SK-N-SH (cell line): ENCODE measurements at regions not wholly inside any gene's neighbourhood (a gene's known extent, or its start where the extent isn't known, plus 50 kb on each side); places are given as distances from the start of the nearest gene placed in this dataset.

ENCODE experiments used
- CTCF ChIA-PET: fragments of 300-600, 350-600 bp; formaldehyde crosslinking; extraction: SDS; loops from one replicate; lab custom pipeline; 2021; lab: Yijun Ruan, JAX
- POLR2A ChIA-PET: fragments of 350-600 bp; sonication (Branson Sonifier 250); formaldehyde crosslinking; extraction: SDS; loops from one replicate; lab custom pipeline; 2020; ENCODE audit warnings: antibody characterized with exemption, inconsistent platforms; lab: Yijun Ruan, JAX
- DNase-seq: peaks from one replicate; pipeline ENCODE4 v3.0.0; 2012
- H2AFZ ChIP-seq: fragments of 200-600 bp; sonication (generic); 2 replicates; pipeline ENCODE4 v1.8.1; 2016; ENCODE audit warnings: antibody characterized with exemption, mild to moderate bottlenecking, low read depth
- H3F3A ChIP-seq: fragments of 200-600 bp; sonication (generic); replicated peaks from 2 replicates; pipeline ENCODE3; 2016; ENCODE audit warnings: antibody characterized with exemption, mild to moderate bottlenecking; ENCODE audit not compliant: insufficient read depth
- H3K27ac ChIP-seq, 2 experiments: fragments of 200-500 bp in 1 of 2; fragments of 200-600 bp in 1 of 2; sonication (Bioruptor generic) in 1 of 2; sonication (generic), shearing (Covaris generic) in 1 of 2; 2 replicates each; pipeline versions ENCODE4 v1.5.1 to v1.6.1; 2014 to 2016; ENCODE audit warnings: low read depth in 2 of 2, inconsistent platforms in 1 of 2, low read length in 1 of 2, mild to moderate bottlenecking in 1 of 2, mixed read lengths in 1 of 2
- H3K27me3 ChIP-seq: fragments of 200-600 bp; sonication (generic), shearing (Covaris generic); 2 replicates; pipeline ENCODE4 v1.6.1; 2016; ENCODE audit warnings: mixed run types; ENCODE audit not compliant: insufficient read depth
- H3K36me3 ChIP-seq, 2 experiments: fragments of 200-500 bp in 1 of 2; fragments of 200-600 bp in 1 of 2; sonication (Bioruptor generic) in 1 of 2; sonication (generic) in 1 of 2; replicated peaks in 1 of 2; 2 replicates each; pipeline versions ENCODE3 to v1.5.1; 2014 to 2016; ENCODE audit warnings: low read length in 1 of 2, mild to moderate bottlenecking in 1 of 2; ENCODE audit not compliant: insufficient read depth in 2 of 2, control insufficient read depth in 1 of 2
- H3K4me1 ChIP-seq, 2 experiments: fragments of 200-500 bp in 1 of 2; fragments of 200-600 bp in 1 of 2; sonication (Bioruptor generic) in 1 of 2; sonication (generic), shearing (Covaris generic) in 1 of 2; 2 replicates each; pipeline versions ENCODE4 v1.5.1 to v1.6.1; 2014 to 2016; ENCODE audit warnings: low read depth in 1 of 2, low read length in 1 of 2, mixed run types in 1 of 2; ENCODE audit not compliant: insufficient read depth in 2 of 2, control insufficient read depth in 1 of 2
- H3K4me2 ChIP-seq: fragments of 200-600 bp; sonication (generic), shearing (Covaris generic); 2 replicates; pipeline ENCODE4 v1.6.1; 2017; ENCODE audit warnings: mixed run types
- H3K4me3 ChIP-seq, 2 experiments: fragments of 200-500 bp in 1 of 2; fragments of 200-600 bp in 1 of 2; sonication (Bioruptor generic) in 1 of 2; sonication (generic), shearing (Covaris generic) in 1 of 2; 2 replicates each; pipeline versions ENCODE4 v1.5.1 to v1.8.1; 2014 to 2016; ENCODE audit warnings: low read depth in 2 of 2, inconsistent platforms in 1 of 2, low read length in 1 of 2, mild to moderate bottlenecking in 1 of 2, mixed read lengths in 1 of 2, moderate library complexity in 1 of 2
- H3K79me2 ChIP-seq: fragments of 200-600 bp; sonication (generic); 2 replicates; pipeline ENCODE4 v1.8.1; 2017; ENCODE audit warnings: mild to moderate bottlenecking; ENCODE audit not compliant: insufficient read depth
- H3K9ac ChIP-seq: fragments of 200-600 bp; sonication (generic); 2 replicates; pipeline ENCODE4 v1.6.1; 2017; ENCODE audit warnings: mixed run types
- H3K9me2 ChIP-seq: fragments of 200-600 bp; sonication (generic); 2 replicates; pipeline ENCODE4 v1.6.1; 2017; ENCODE audit warnings: mixed run types
- H3K9me3 ChIP-seq: fragments of 200-600 bp; sonication (generic); 2 replicates; pipeline ENCODE4 v1.6.1; 2017; ENCODE audit warnings: mixed run types, mild to moderate bottlenecking, moderate library complexity
- H4K20me1 ChIP-seq: fragments of 200-600 bp; sonication (generic); 2 replicates; pipeline ENCODE4 v1.6.1; 2017; ENCODE audit warnings: mild to moderate bottlenecking, mixed run types; ENCODE audit not compliant: insufficient read depth
- FOXJ3 ChIP-seq: sonication (generic); formaldehyde crosslinking; IDR thresholded peaks from 2 replicates; pipeline ENCODE4 v1.5.1; 2020; ENCODE audit warnings: mild to moderate bottlenecking, missing genetic modification reagents
- FOXM1 ChIP-seq: IDR thresholded peaks from 2 replicates; pipeline ENCODE4 v1.4.0; 2012; ENCODE audit warnings: low read depth, mild to moderate bottlenecking
- IRF3 ChIP-seq: fragments of 150-350 bp; IDR thresholded peaks from 2 replicates; pipeline ENCODE4 v1.6.1; 2016; ENCODE audit warnings: mild to moderate bottlenecking, low read depth, low read length
- MEF2A ChIP-seq: IDR thresholded peaks from 2 replicates; pipeline ENCODE4 v1.4.0; 2012; ENCODE audit warnings: low read depth, borderline replicate concordance
- MXI1 ChIP-seq: IDR thresholded peaks from 2 replicates; pipeline ENCODE4 v1.6.1; 2012; ENCODE audit warnings: mild to moderate bottlenecking, low read depth, low read length, improper control_type of control experiment
- NRF1 ChIP-seq: IDR thresholded peaks from 2 replicates; pipeline ENCODE4 v1.6.1; 2012; ENCODE audit warnings: low read depth, mild to moderate bottlenecking, low read length
- PBX3 ChIP-seq: IDR thresholded peaks from 2 replicates; pipeline ENCODE4; 2012
- REST ChIP-seq: IDR thresholded peaks from 2 replicates; pipeline ENCODE4 v1.6.1; 2012; ENCODE audit warnings: mild to moderate bottlenecking, low read depth, low read length, moderate library complexity
- TAF1 ChIP-seq: IDR thresholded peaks from 2 replicates; pipeline ENCODE4 v1.6.1; 2012; ENCODE audit warnings: low read depth, mild to moderate bottlenecking, low read length, moderate library complexity, borderline replicate concordance
- WGBS: methylation state at CpG from one replicate; pipeline ENCODE4 v1.1.6; 2017; ENCODE audit warnings: low lambda C conversion rate; 5-methylcytosine and 5-hydroxymethylcytosine counted together

GRCh38 chr7:153002115-153002514 is 242.6 kb downstream of the ACTR3B start:
- H3K27me3 ChIP-seq: no peaks in the 10 kb centered on the region
- TF ChIP-seq FOXJ3 (CRISPR knock-in tag): no peak
- TF ChIP-seq FOXM1: no peak
- no peak for TF ChIP-seq IRF3
- no peak for TF ChIP-seq REST
- no peak for TF ChIP-seq MEF2A
- no peak for TF ChIP-seq PBX3
- no peak for TF ChIP-seq MXI1
- TF ChIP-seq TAF1: no peak
- TF ChIP-seq NRF1: no peak
- CTCF ChIA-PET: no interaction called here
- H3K79me2 ChIP-seq: no peaks in the 10 kb centered on the region
- no peaks in the 10 kb centered on the region for H3K4me1 ChIP-seq
- no peaks in the 10 kb centered on the region for H3K9me2 ChIP-seq
- DNase-seq: no peak
- WGBS: 68% methylated on average over 1 of the region's 1 CpG
- no peak overlapping the region for H3K4me3 ChIP-seq
- no peaks in the 10 kb centered on the region for H4K20me1 ChIP-seq
- no peaks in the 10 kb centered on the region for H3K9me3 ChIP-seq
- no peak overlapping the region for H2AFZ ChIP-seq
- H3K36me3 ChIP-seq: no peaks in the 10 kb centered on the region
- H3K27ac ChIP-seq: no peak overlapping the region
- no peaks in the 10 kb centered on the region for H3F3A ChIP-seq
- POLR2A ChIA-PET: no interaction called here
- H3K4me2 ChIP-seq: no peak overlapping the region
- no peak overlapping the region for H3K9ac ChIP-seq

GRCh38 chr7:153002572-153002971 is 243.0 kb downstream of the ACTR3B start:
- no peaks in the 10 kb centered on the region for H3K9me2 ChIP-seq
- no peaks in the 10 kb centered on the region for H3K79me2 ChIP-seq
- no peak for TF ChIP-seq IRF3
- TF ChIP-seq, all 33 proteins: peak for 0
- Histone ChIP-seq H4K20me1 (no peaks in the 10 kb centered on the region), H2AFZ (no peak overlapping the region), H3K4me1 (no peaks in the 10 kb centered on the region), H3K9me3 (no peaks in the 10 kb centered on the region), H3K9ac (no peak overlapping the region), H3K27me3 (no peaks in the 10 kb centered on the region), H3K4me2 (no peak overlapping the region), H3F3A (no peaks in the 10 kb centered on the region), H3K27ac (no peak overlapping the region), H3K36me3 (no peaks in the 10 kb centered on the region), H3K4me3 (no peak overlapping the region)
- ChIA-PET CTCF (no interaction called here), POLR2A (no interaction called here)
- DNase-seq: no peak
- 32% methylated on average over 5 of the region's 5 CpGs for WGBS
